NCI-H1417 (cell line): ENCODE measurements at regions not wholly inside any gene's neighbourhood (a gene's known extent, or its start where the extent isn't known, plus 50 kb on each side); places are given as distances from the start of the nearest gene placed in this dataset.

Experiments used
- DNase-seq, 3 experiments: peaks; one replicate each; lab custom pipeline; 2025; lab: John Stamatoyannopoulos, UW

- DNase-seq = no peak
These were observed 127.6 kb upstream of the MID1 start for GRCh38 chrX:10747975-10748374.

- DNase-seq = no peak
These were observed 128.7 kb upstream of the MID1 start for GRCh38 chrX:10749113-10749512.

GRCh38 chrX:10750581-10750980 lies 130.2 kb upstream of the MID1 start:
- no peak for DNase-seq

- no peak for DNase-seq
These were observed 132.7 kb upstream of the MID1 start for GRCh38 chrX:10753116-10753515.

GRCh38 chrX:10754445-10754844 lies 134.1 kb upstream of the MID1 start:
- DNase-seq = no peak

GRCh38 chrX:10755439-10756334 lies 135.3 kb upstream of the MID1 start:
- DNase-seq = no peak

GRCh38 chrX:10756441-10756840 lies 136.1 kb upstream of the MID1 start:
- DNase-seq = no peak

GRCh38 chrX:10759141-10759799 lies 138.9 kb upstream of the MID1 start:
- DNase-seq = no peak

- peak in 2 of 3 experiments; percentile 41 to 71 for DNase-seq
These were observed 141.1 kb upstream of the MID1 start for GRCh38 chrX:10761447-10761846.

GRCh38 chrX:10769195-10769594 lies 148.8 kb upstream of the MID1 start:
- DNase-seq = peak; percentile 54 to 90 (median 67)

- peak; percentile 75 to 94 (median 78) for DNase-seq
These were observed 149.6 kb upstream of the MID1 start for GRCh38 chrX:10769696-10770619.

- no peak for DNase-seq
These were observed 152.9 kb upstream of the MID1 start for GRCh38 chrX:10773318-10773717.

- DNase-seq = peak in 2 of 3 experiments; percentile 5 to 45
These were observed 161.6 kb upstream of the MID1 start for GRCh38 chrX:10781847-10782530.

- DNase-seq = no peak
These were observed 163.1 kb upstream of the MID1 start for GRCh38 chrX:10783451-10783995.

GRCh38 chrX:10787264-10787663 lies 166.9 kb upstream of the MID1 start:
- DNase-seq = no peak

GRCh38 chrX:10794203-10794630 lies 173.8 kb upstream of the MID1 start:
- DNase-seq = no peak

GRCh38 chrX:10795721-10796120 lies 175.3 kb upstream of the MID1 start:
- no peak for DNase-seq

- DNase-seq = no peak
These were observed 177.1 kb upstream of the MID1 start for GRCh38 chrX:10797466-10797865.

- DNase-seq = no peak
These were observed 177.7 kb upstream of the MID1 start for GRCh38 chrX:10798041-10798440.

- no peak for DNase-seq
These were observed 180.4 kb upstream of the MID1 start for GRCh38 chrX:10800796-10801195.

GRCh38 chrX:10811111-10811510 lies 190.7 kb upstream of the MID1 start:
- DNase-seq = no peak
